Activated CD8-positive, alpha-beta memory T cell treated with anti-CD3 and anti-CD28 coated beads for 36 hours (primary cell): ENCODE measurements at regions not wholly inside any gene's neighbourhood (a gene's known extent, or its start where the extent isn't known, plus 50 kb on each side); places are given as distances from the start of the nearest gene placed in this dataset.
"Not testable (repeated sequence)": the region's sequence is repeated elsewhere in the genome, so short reads cannot be mapped to it uniquely, and the experiment has no call there.

Experiments used
- CTCF ChIA-PET: fragments of 350-600 bp; sonication (Branson Sonifier 250); formaldehyde crosslinking; loops from one replicate; lab custom pipeline; 2021; ENCODE audit warnings: antibody characterized with exemption; lab: Charles Lee
- POLR2A ChIA-PET: fragments of 350-600 bp; sonication (Branson Sonifier 250); formaldehyde crosslinking; loops from one replicate; lab custom pipeline; 2021; ENCODE audit warnings: antibody characterized with exemption; lab: Charles Lee

GRCh38 chr5:12169536-12169935 is 265.3 kb upstream of the CTNND2 start:
- ChIA-PET CTCF (no interaction called here), POLR2A (no interaction called here)

GRCh38 chr5:12162863-12163262 is 258.6 kb upstream of the CTNND2 start:
- ChIA-PET CTCF (no interaction called here), POLR2A (no interaction called here)

GRCh38 chr5:12147513-12147912 is 243.3 kb upstream of the CTNND2 start:
- POLR2A ChIA-PET, result no interaction called here
- CTCF ChIA-PET, result no interaction called here

- POLR2A ChIA-PET, result no interaction called here
- CTCF ChIA-PET, result no interaction called here
Measured at GRCh38 chr5:12141496-12141895, 237.2 kb upstream of the CTNND2 start.

- POLR2A ChIA-PET, result no interaction called here
- CTCF ChIA-PET, result no interaction called here
Measured at GRCh38 chr5:12133520-12133919, 229.3 kb upstream of the CTNND2 start.

GRCh38 chr5:12131020-12131419 is 226.8 kb upstream of the CTNND2 start:
- POLR2A ChIA-PET, CTCF ChIA-PET: not testable (repeated sequence)

GRCh38 chr5:12125895-12126294 is 221.6 kb upstream of the CTNND2 start:
- CTCF ChIA-PET, result no interaction called here
- POLR2A ChIA-PET, result no interaction called here

GRCh38 chr5:12119657-12120056 is 215.4 kb upstream of the CTNND2 start:
- CTCF ChIA-PET, result no interaction called here
- POLR2A ChIA-PET, result no interaction called here

- CTCF ChIA-PET, result no interaction called here
- POLR2A ChIA-PET, result no interaction called here
Measured at GRCh38 chr5:12114075-12114474, 209.8 kb upstream of the CTNND2 start.

GRCh38 chr5:12113062-12113461 is 208.8 kb upstream of the CTNND2 start:
- POLR2A ChIA-PET, result no interaction called here

GRCh38 chr5:12111261-12111660 is 207.0 kb upstream of the CTNND2 start:
- CTCF ChIA-PET, result no interaction called here

More at GRCh38 chr5:12113062-12113461, 208.8 kb upstream of the CTNND2 start:
- CTCF ChIA-PET, result no interaction called here

GRCh38 chr5:12110629-12111028 is 206.4 kb upstream of the CTNND2 start:
- ChIA-PET POLR2A (no interaction called here), CTCF (no interaction called here)

More at GRCh38 chr5:12111261-12111660, 207.0 kb upstream of the CTNND2 start:
- POLR2A ChIA-PET, result no interaction called here

- ChIA-PET CTCF (no interaction called here), POLR2A (no interaction called here)
Measured at GRCh38 chr5:12109075-12109688, 204.9 kb upstream of the CTNND2 start.

- ChIA-PET CTCF (no interaction called here), POLR2A (no interaction called here)
Measured at GRCh38 chr5:12102151-12102550, 197.9 kb upstream of the CTNND2 start.

GRCh38 chr5:12100542-12100941 is 196.3 kb upstream of the CTNND2 start:
- POLR2A ChIA-PET, result no interaction called here
- CTCF ChIA-PET, result no interaction called here

- POLR2A ChIA-PET, result no interaction called here
- CTCF ChIA-PET, result no interaction called here
Measured at GRCh38 chr5:12099296-12099695, 195.1 kb upstream of the CTNND2 start.

- CTCF ChIA-PET, result no interaction called here
Measured at GRCh38 chr5:12095808-12096281, 191.6 kb upstream of the CTNND2 start.

GRCh38 chr5:12093586-12093985 is 189.3 kb upstream of the CTNND2 start:
- ChIA-PET POLR2A (no interaction called here), CTCF (no interaction called here)

More at GRCh38 chr5:12095808-12096281, 191.6 kb upstream of the CTNND2 start:
- POLR2A ChIA-PET, result no interaction called here

GRCh38 chr5:12080761-12081160 is 176.5 kb upstream of the CTNND2 start:
- CTCF ChIA-PET, result no interaction called here
- POLR2A ChIA-PET, result no interaction called here

- CTCF ChIA-PET, POLR2A ChIA-PET: not testable (repeated sequence)
Measured at GRCh38 chr5:12078286-12078685, 174.0 kb upstream of the CTNND2 start.

GRCh38 chr5:12073426-12073825 is 169.2 kb upstream of the CTNND2 start:
- ChIA-PET POLR2A (no interaction called here), CTCF (no interaction called here)

GRCh38 chr5:12072441-12072840 is 168.2 kb upstream of the CTNND2 start:
- POLR2A ChIA-PET, result no interaction called here
- CTCF ChIA-PET, result no interaction called here
